Activated CD8-positive, alpha-beta T cell treated with anti-CD3 and anti-CD28 coated beads, Interleukin-2, amount 10 ng/mL, durations not matched to agents 7 days and 5 days (primary cell): ENCODE measurements at regions not wholly inside any gene's neighbourhood (a gene's known extent, or its start where the extent isn't known, plus 50 kb on each side); places are given as distances from the start of the nearest gene placed in this dataset.
"Not testable (repeated sequence)": the region's sequence is repeated elsewhere in the genome, so short reads cannot be mapped to it uniquely, and the experiment has no call there.

ENCODE experiments used
- ATAC-seq: fragments of 150-1000 bp; cut with Tn5 transposase; one replicate; pipeline ENCODE4 v1.10.0; 2021; ENCODE audit warnings: moderate library complexity
- CTCF ChIA-PET: fragments of 350-600 bp; sonication (Branson Sonifier 250); formaldehyde crosslinking; loops from one replicate; lab custom pipeline; 2021; ENCODE audit warnings: antibody characterized with exemption; lab: Charles Lee
- POLR2A ChIA-PET: fragments of 350-600 bp; sonication (Branson Sonifier 250); formaldehyde crosslinking; loops from one replicate; lab custom pipeline; 2021; ENCODE audit warnings: antibody characterized with exemption; lab: Charles Lee
- DNase-seq: peaks from one replicate; pipeline ENCODE4 v3.0.0-alpha.2; 2020
- H3K27ac Mint-ChIP-seq: one replicate; pipeline ENCODE4 v1.8.0; 2021; ENCODE audit warnings: mild to moderate bottlenecking, mixed read lengths
- H3K27me3 Mint-ChIP-seq: one replicate; pipeline ENCODE4 v1.8.0; 2021; ENCODE audit warnings: low read depth, mixed read lengths
- H3K36me3 Mint-ChIP-seq: one replicate; pipeline ENCODE4 v1.8.0; 2021; ENCODE audit warnings: low read depth, mixed read lengths
- H3K4me1 Mint-ChIP-seq: one replicate; pipeline ENCODE4 v1.8.0; 2021; ENCODE audit warnings: low read depth, mixed read lengths
- H3K4me3 Mint-ChIP-seq: one replicate; pipeline ENCODE4 v1.8.0; 2021; ENCODE audit warnings: mild to moderate bottlenecking, mixed read lengths
- H3K9me3 Mint-ChIP-seq: one replicate; pipeline ENCODE4 v1.8.0; 2022; ENCODE audit warnings: mixed read lengths; ENCODE audit not compliant: insufficient read depth

- ChIA-PET CTCF (no interaction called here), POLR2A (no interaction called here)
- Mint-ChIP-seq H3K4me1 (peaks cover 4% of the 10 kb centered on the region), H3K27me3 (no peaks in the 10 kb centered on the region), H3K4me3 (no peak overlapping the region), H3K9me3 (no peaks in the 10 kb centered on the region), H3K27ac (no peak overlapping the region), H3K36me3 (no peaks in the 10 kb centered on the region)
- DNase-seq (no peak), ATAC-seq (no peak)
Measured at GRCh38 chr2:873651-874580, 76.7 kb upstream of the SNTG2 start.

- ChIA-PET POLR2A (no interaction called here), CTCF (no interaction called here)
- Mint-ChIP-seq H3K27ac (no peak overlapping the region), H3K36me3 (no peaks in the 10 kb centered on the region), H3K4me3 (no peak overlapping the region), H3K27me3 (no peaks in the 10 kb centered on the region), H3K4me1 (peaks cover 4% of the 10 kb centered on the region), H3K9me3 (no peaks in the 10 kb centered on the region)
- no peak for ATAC-seq
- DNase-seq = no peak
Measured at GRCh38 chr2:873027-873426, 77.6 kb upstream of the SNTG2 start.

GRCh38 chr2:871926-872680, 78.5 kb upstream of the SNTG2 start:
- no peak overlapping the region for H3K4me3 Mint-ChIP-seq
- DNase-seq (no peak), ATAC-seq (no peak)
- H3K9me3 Mint-ChIP-seq = no peaks in the 10 kb centered on the region
- H3K27ac Mint-ChIP-seq = no peak overlapping the region
- ChIA-PET POLR2A (no interaction called here), CTCF (no interaction called here)
- no peaks in the 10 kb centered on the region for H3K27me3 Mint-ChIP-seq
- no peaks in the 10 kb centered on the region for H3K36me3 Mint-ChIP-seq
- peaks cover 4% of the 10 kb centered on the region for H3K4me1 Mint-ChIP-seq

- H3K27me3 Mint-ChIP-seq = no peaks in the 10 kb centered on the region
- no peaks in the 10 kb centered on the region for H3K36me3 Mint-ChIP-seq
- H3K27ac Mint-ChIP-seq = no peak overlapping the region
- H3K4me1 Mint-ChIP-seq = peaks cover 4% of the 10 kb centered on the region
- ATAC-seq = no peak
- CTCF ChIA-PET = no interaction called here
- H3K4me3 Mint-ChIP-seq = no peak overlapping the region
- H3K9me3 Mint-ChIP-seq = no peaks in the 10 kb centered on the region
- POLR2A ChIA-PET = no interaction called here
- no peak for DNase-seq
Measured at GRCh38 chr2:871175-871727, 79.4 kb upstream of the SNTG2 start.

- H3K4me3 Mint-ChIP-seq = no peak overlapping the region
- no peak for DNase-seq
- no peaks in the 10 kb centered on the region for H3K9me3 Mint-ChIP-seq
- no peak for ATAC-seq
- H3K36me3 Mint-ChIP-seq = no peaks in the 10 kb centered on the region
- H3K27ac Mint-ChIP-seq = no peak overlapping the region
- H3K4me1 Mint-ChIP-seq = peaks cover 4% of the 10 kb centered on the region
- ChIA-PET CTCF (no interaction called here), POLR2A (no interaction called here)
- H3K27me3 Mint-ChIP-seq = no peaks in the 10 kb centered on the region
Measured at GRCh38 chr2:870426-870825, 80.2 kb upstream of the SNTG2 start.

GRCh38 chr2:869894-870293, 80.8 kb upstream of the SNTG2 start:
- no peaks in the 10 kb centered on the region for H3K9me3 Mint-ChIP-seq
- POLR2A ChIA-PET = no interaction called here
- H3K27me3 Mint-ChIP-seq = no peaks in the 10 kb centered on the region
- H3K36me3 Mint-ChIP-seq = no peaks in the 10 kb centered on the region
- H3K4me1 Mint-ChIP-seq = peaks cover 4% of the 10 kb centered on the region
- no peak overlapping the region for H3K4me3 Mint-ChIP-seq
- CTCF ChIA-PET = no interaction called here
- H3K27ac Mint-ChIP-seq = no peak overlapping the region
- ATAC-seq = no peak
- no peak for DNase-seq

- Mint-ChIP-seq H3K9me3 (no peaks in the 10 kb centered on the region), H3K36me3 (no peaks in the 10 kb centered on the region), H3K4me1 (peaks cover 4% of the 10 kb centered on the region), H3K27ac (no peak overlapping the region), H3K4me3 (no peak overlapping the region), H3K27me3 (no peaks in the 10 kb centered on the region)
- no peak for ATAC-seq
- ChIA-PET CTCF (no interaction called here), POLR2A (no interaction called here)
- no peak for DNase-seq
Measured at GRCh38 chr2:869357-869871, 81.2 kb upstream of the SNTG2 start.

GRCh38 chr2:868857-869256, 81.8 kb upstream of the SNTG2 start:
- H3K27me3 Mint-ChIP-seq, H3K4me3 Mint-ChIP-seq, H3K9me3 Mint-ChIP-seq, H3K36me3 Mint-ChIP-seq, CTCF ChIA-PET, H3K27ac Mint-ChIP-seq, ATAC-seq, H3K4me1 Mint-ChIP-seq, POLR2A ChIA-PET, DNase-seq: not testable (repeated sequence)

GRCh38 chr2:867296-867695, 83.4 kb upstream of the SNTG2 start:
- Mint-ChIP-seq H3K27ac (no peak overlapping the region), H3K27me3 (no peaks in the 10 kb centered on the region), H3K4me3 (no peak overlapping the region), H3K36me3 (no peaks in the 10 kb centered on the region), H3K9me3 (no peaks in the 10 kb centered on the region), H3K4me1 (peaks cover 4% of the 10 kb centered on the region)
- ATAC-seq (no peak), DNase-seq (no peak)
- CTCF ChIA-PET = no interaction called here
- POLR2A ChIA-PET = no interaction called here

GRCh38 chr2:866887-867286, 83.8 kb upstream of the SNTG2 start:
- Mint-ChIP-seq H3K4me1 (peaks cover 4% of the 10 kb centered on the region), H3K36me3 (no peaks in the 10 kb centered on the region), H3K4me3 (no peak overlapping the region), H3K27ac (no peak overlapping the region), H3K9me3 (no peaks in the 10 kb centered on the region), H3K27me3 (no peaks in the 10 kb centered on the region)
- ATAC-seq = no peak
- POLR2A ChIA-PET = no interaction called here
- CTCF ChIA-PET = no interaction called here
- no peak for DNase-seq

GRCh38 chr2:866009-866680, 84.5 kb upstream of the SNTG2 start:
- Mint-ChIP-seq H3K4me1 (peaks cover 4% of the 10 kb centered on the region), H3K27me3 (no peaks in the 10 kb centered on the region), H3K4me3 (no peak overlapping the region), H3K27ac (no peak overlapping the region), H3K9me3 (no peaks in the 10 kb centered on the region), H3K36me3 (no peaks in the 10 kb centered on the region)
- ChIA-PET CTCF (no interaction called here), POLR2A (no interaction called here)
- ATAC-seq = no peak
- no peak for DNase-seq
